ENCODE measurements at regions not wholly inside any gene's neighbourhood (a gene's known extent, or its start where the extent isn't known, plus 50 kb on each side); places are given as distances from the start of the nearest gene placed in this dataset.
A peak's percentile ranks its signal among the peaks of the same experiment; 100 is the strongest.
"Not testable (repeated sequence)": the region's sequence is repeated elsewhere in the genome, so short reads cannot be mapped to it uniquely, and the experiment has no call there.

DNA sequence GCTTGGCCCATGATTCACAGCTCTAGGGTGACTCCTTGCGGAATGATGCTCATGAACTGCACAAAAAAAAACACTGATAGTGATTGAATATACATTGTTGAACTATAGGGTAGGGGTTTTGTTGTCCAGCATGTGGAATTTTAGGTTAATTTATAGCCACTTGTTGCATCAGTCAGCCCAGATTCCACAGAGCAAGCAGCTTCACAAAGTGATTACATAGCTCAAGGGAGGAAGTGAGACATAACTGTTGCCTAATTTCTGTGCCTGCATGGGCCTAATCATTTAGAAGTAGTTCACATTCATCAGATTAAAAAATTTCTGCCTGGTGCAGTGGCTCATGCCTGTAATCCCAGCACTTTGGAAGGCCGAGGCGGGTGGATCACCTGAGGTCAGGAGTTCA lies 142.2 kb upstream of the ZNF722 start:
- DNase-seq = not testable (repeated sequence)

DNA sequence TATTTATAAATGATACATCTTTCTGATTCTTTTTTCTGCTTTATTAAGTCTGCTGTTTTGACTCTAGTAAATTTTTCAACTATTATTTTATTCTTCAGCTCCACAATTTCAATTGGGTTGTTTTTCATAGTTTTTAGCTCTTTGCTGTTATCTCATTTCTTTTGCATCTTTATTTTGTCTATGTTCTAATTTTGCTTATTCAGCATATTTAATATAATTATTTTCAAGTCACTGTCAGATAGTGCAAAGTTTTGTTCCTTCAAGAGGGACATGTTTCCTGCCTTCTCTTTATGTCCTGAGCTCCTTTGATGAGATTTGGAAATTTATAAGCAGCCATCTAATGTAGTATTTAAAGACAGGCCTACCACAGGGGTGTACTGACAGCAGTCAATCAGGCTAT lies 131.5 kb upstream of the ZNF722 start:
- no peak for DNase-seq

DNA sequence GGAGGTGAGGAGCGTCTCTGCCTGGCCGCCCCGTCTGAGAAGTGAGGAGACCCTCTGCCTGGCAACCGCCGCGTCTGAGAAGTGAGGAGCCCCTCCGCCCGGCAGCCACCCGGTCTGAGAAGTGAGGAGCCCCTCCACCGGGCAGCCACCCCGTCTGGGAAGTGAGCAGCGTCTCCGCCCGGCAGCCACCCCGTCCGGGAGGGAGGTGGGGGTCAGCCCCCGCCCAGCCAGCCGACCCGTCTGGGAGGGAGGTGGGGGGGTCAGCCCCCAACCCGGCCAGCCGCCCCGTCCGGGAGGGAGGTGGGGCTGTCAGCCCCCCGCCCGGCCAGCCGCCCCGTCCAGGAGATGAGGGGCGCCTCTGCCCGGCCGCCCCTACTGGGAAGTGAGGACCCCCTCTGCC lies 124.4 kb upstream of the ZNF722 start:
- DNase-seq = not testable (repeated sequence)

GRCh38 chr7:63876707-63877322 lies 121.8 kb upstream of the ZNF722 start:
- DNase-seq = no peak

GRCh38 chr7:63887031-63887430 lies 111.6 kb upstream of the ZNF722 start:
- no peak for DNase-seq

- peak; percentile 75 for DNase-seq
Observed at GRCh38 chr7:63899691-63900393, 98.8 kb upstream of the ZNF722 start.

GRCh38 chr7:63900394-63901203 lies 98.0 kb upstream of the ZNF722 start:
- DNase-seq = peak; percentile 89

DNA sequence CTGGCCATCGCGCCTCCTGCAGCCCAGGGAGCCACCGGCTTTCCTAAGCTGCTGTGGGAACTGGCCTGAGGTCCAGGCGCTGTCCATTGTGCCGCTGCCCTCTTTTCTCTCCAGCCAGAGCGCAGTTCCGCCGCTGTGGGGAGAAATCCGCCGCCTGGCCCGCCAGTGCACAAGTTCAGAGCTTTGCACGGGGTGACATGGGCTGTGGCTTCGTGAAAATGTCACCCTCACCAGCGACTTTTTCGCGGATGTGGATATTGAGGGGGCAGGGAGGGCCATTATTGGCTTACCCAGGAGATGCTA lies 97.5 kb upstream of the ZNF722 start:
- not testable (repeated sequence) for DNase-seq

- DNase-seq = no peak
Observed at GRCh38 chr7:63918986-63919385, 79.7 kb upstream of the ZNF722 start.

GRCh38 chr7:63925262-63925625 lies 73.4 kb upstream of the ZNF722 start:
- DNase-seq = peak; percentile 54

DNA sequence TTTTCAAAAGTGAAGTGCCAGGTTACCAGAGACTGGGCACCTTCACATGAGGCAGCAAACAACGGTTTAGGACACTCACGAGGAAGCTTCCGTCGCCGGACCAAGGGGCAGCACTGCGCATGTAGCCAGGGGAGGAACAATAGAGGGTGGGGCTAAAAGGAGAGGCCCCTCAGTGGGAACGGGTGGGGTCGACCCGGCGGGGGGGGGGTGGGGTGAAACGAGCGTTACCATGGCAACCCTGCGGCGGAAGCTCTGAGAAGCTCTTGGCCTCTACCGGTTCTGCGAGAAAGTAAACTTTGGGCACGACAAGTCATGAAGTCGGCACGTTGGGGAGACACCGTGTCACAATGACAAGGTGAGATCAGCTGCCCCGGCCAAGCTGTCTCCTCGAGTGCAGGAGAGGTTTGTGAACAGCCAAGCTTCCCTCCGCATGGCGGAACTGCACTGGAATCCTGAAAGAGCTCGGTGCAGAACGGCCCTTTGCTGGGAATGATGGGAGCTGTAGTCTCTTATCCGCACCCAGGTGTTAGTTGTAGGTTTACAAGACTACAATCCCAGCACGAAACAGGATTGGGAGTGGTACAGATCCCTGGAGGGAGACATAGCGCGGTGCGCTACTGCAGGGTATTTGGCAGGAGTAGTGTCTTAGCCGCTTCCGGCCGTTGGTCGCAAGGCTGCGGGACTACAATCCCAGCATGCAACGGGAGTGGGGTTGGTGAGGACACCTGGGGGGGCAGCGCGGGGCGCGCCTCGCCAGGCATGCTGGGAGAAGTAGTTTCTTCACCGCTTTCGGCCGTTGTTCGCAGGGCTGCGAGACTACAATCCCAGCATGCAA lies 72.8 kb upstream of the ZNF722 start:
- peak; percentile 98 for DNase-seq

DNA sequence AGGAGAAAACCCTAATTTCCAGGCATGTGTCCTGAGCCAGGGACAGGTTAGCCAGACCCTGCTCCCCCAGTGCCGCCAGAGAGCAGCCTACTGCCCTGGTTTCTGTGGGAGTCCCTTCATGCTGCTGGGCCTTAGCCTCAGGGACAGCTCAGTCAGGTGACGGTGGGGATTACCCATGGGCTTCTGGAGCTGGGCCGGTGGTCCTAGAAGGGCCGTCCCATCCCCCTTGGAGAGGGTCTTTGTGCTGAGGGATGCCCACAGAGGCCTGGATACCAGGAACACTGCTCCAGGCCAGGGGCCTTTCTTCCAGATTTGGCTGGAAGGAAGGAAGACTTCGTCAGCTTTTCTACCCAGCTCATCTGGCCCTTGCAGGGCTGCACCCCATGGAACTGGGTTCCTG lies 71.4 kb upstream of the ZNF722 start:
- no peak for DNase-seq

DNA sequence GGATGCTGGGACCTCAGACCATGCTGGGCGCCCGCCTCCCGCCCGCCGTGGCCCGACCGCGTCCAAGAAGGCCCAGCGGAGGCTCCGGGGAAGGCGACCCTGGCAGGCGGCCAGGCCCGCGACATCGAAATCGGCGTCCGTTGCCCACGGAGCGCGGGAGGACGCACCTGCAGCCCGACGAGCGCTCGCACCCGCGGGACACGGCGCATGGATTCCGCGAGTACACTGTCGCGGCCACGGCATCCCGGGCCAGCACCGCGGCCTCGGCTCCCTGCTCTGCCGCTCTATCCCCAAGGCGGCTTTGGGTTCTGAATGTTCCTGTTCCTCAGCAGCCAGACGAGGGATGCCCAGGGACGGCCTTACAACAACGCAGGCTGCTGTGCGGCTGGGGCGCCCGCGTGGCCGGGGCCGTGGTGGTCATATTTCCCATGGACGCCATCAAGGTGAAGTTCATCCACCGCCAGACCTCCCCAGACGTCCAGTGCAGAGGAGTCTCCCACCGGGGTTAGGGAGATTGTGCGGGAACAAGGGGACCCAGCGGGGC lies 67.5 kb upstream of the ZNF722 start:
- no peak for DNase-seq

DNA sequence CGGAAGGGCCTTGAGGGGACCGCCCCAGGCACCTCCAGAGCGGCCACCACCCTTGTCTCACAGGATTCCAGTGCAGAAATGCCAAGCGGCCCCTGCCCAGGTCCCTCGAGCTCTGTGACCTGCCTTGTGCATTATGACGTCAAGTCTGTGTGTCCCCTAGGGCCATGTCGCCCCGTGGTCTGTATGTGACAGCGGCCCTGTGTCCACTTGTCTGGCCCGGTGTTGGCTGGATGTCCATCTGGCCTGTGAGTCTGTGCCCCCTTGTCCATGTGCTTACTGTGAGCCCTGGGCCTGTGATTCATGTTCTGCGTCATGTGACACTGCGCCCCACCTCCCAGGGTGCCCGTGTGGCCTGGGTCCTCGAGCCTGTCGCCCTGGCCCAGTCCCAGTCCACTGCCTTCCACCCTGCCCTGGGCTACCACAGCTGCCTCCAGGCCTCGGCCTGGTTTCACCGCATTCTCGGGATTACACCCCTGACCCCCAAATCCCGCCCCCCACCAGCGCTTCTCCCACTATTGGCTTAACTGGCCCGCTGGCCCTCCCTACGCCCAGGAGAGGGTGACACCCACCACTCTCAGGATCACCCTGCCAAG lies 66.6 kb upstream of the ZNF722 start:
- no peak for DNase-seq

All from KG1 (cell line).